HepG2 (cell line): ENCODE measurements at regions not wholly inside any gene's neighbourhood (a gene's known extent, or its start where the extent isn't known, plus 50 kb on each side); places are given as distances from the start of the nearest gene placed in this dataset.

ENCODE experiments used
- ATAC-seq: fragments of 200-7000 bp; cut with Tn5 transposase; 3 replicates; pipeline ENCODE4 v1.9.1; 2020; ENCODE audit warnings: mild to moderate bottlenecking, moderate library complexity
- BruUV-seq: library from RNA; stranded (reverse); fragments of 400-500 nt; replicated peaks from 2 replicates; lab custom pipeline; 2021; lab: Mats Ljungman, UMichigan
- CTCF ChIA-PET: fragments of 300-600 bp; formaldehyde crosslinking; extraction: SDS; loops from one replicate; lab custom pipeline; 2021; ENCODE audit warnings: low total read pairs, inconsistent platforms, low intra/inter-chr PET ratio; lab: Yijun Ruan, JAX
- POLR2A ChIA-PET: fragments of 350-600 bp; sonication (Branson Sonifier 250); formaldehyde crosslinking; loops from one replicate; lab custom pipeline; 2020; ENCODE audit warnings: antibody characterized with exemption, inconsistent platforms; lab: Yijun Ruan, JAX
- DNase-seq: peaks from one replicate; pipeline ENCODE4 v3.0.0-alpha.2; 2015; ENCODE audit warnings: low spot score
- FAIRE-seq: peaks from 3 replicates; lab custom pipeline; 2011; peaks lifted over from hg19 to GRCh38; lab: Jason Lieb, UNC
- H2AFZ ChIP-seq: one replicate; pipeline ENCODE4 v1.6.1; 2011; ENCODE audit warnings: low read length, inconsistent platforms
- H3K27ac ChIP-seq: fragments of 300-600 bp; 3 replicates; pipeline ENCODE4 v1.8.0; 2011; ENCODE audit warnings: mixed run types, mild to moderate bottlenecking, mixed read lengths, low read length, inconsistent platforms; ENCODE audit not compliant: insufficient read depth; ENCODE audit errors: extremely low read length
- H3K27me3 ChIP-seq, 2 experiments: fragments of 200-600 bp in 1 of 2; 2 replicates in 1 of 2; 3 replicates in 1 of 2; pipeline versions ENCODE4 v1.6.0 to v1.8.0; 2011; ENCODE audit warnings: low read length in 2 of 2, mild to moderate bottlenecking in 2 of 2, moderate library complexity in 2 of 2, inconsistent platforms in 1 of 2; ENCODE audit not compliant: insufficient read depth in 2 of 2, control insufficient read depth in 1 of 2
- H3K36me3 ChIP-seq, 2 experiments: fragments of 200-600 bp in 1 of 2; replicated peaks in 1 of 2; 2 replicates in 1 of 2; 3 replicates in 1 of 2; pipeline versions ENCODE4 v1.5.1 to v1.8.0; 2011; ENCODE audit warnings: low read length in 2 of 2, inconsistent platforms in 1 of 2; ENCODE audit not compliant: insufficient read depth in 2 of 2, control insufficient read depth in 1 of 2
- H3K4me1 ChIP-seq: 2 replicates; pipeline ENCODE4 v1.5.1; 2012; ENCODE audit warnings: low read length, inconsistent platforms; ENCODE audit not compliant: insufficient read depth
- H3K4me2 ChIP-seq: 2 replicates; pipeline ENCODE4 v1.6.0; 2011; ENCODE audit warnings: low read depth, low read length, inconsistent platforms
- H3K4me3 ChIP-seq, 3 experiments: fragments of 200-600 bp in 1 of 3; sonication (generic), shearing (Covaris generic) in 1 of 3; replicated peaks in 1 of 3; 2 replicates each; pipeline ENCODE4 v1.5.1; 2011 to 2016; ENCODE audit warnings: low read length in 3 of 3, inconsistent platforms in 2 of 3, low read depth in 2 of 3, mild to moderate bottlenecking in 2 of 3, control low read depth in 1 of 3, mixed read lengths in 1 of 3; ENCODE audit not compliant: insufficient read depth in 1 of 3
- H3K79me2 ChIP-seq: one replicate; pipeline ENCODE4 v1.6.1; 2011; ENCODE audit warnings: low read length, inconsistent platforms; ENCODE audit not compliant: insufficient read depth
- H3K9ac ChIP-seq: 2 replicates; pipeline ENCODE4 v1.6.0; 2011; ENCODE audit warnings: mild to moderate bottlenecking, low read depth, low read length, inconsistent platforms; ENCODE audit not compliant: insufficient read depth
- H3K9me3 ChIP-seq: 2 replicates; pipeline ENCODE4 v1.5.1; 2012; ENCODE audit warnings: mild to moderate bottlenecking, low read length
- H4K20me1 ChIP-seq: 2 replicates; pipeline ENCODE4 v1.6.0; 2011; ENCODE audit warnings: inconsistent platforms, mild to moderate bottlenecking, low read length, moderate library complexity; ENCODE audit not compliant: insufficient read depth
- AGO2 ChIP-seq: fragments of 200-400 bp; formaldehyde crosslinking; optimal IDR thresholded peaks from 2 replicates; pipeline ENCODE3; 2017; ENCODE audit warnings: mild to moderate bottlenecking, low read depth, low read length, moderate library complexity
- ATAD3A ChIP-seq: sonication (generic); formaldehyde crosslinking; IDR thresholded peaks from 2 replicates; pipeline ENCODE4 v1.4.0; 2020; ENCODE audit warnings: missing genetic modification reagents
- BRF2 ChIP-seq: sonication (generic); formaldehyde crosslinking; IDR thresholded peaks from 2 replicates; pipeline ENCODE4 v1.8.1; 2022; ENCODE audit warnings: mild to moderate bottlenecking, missing genetic modification reagents
- FOXM1 ChIP-seq: sonication (generic); formaldehyde crosslinking; IDR thresholded peaks from 2 replicates; pipeline ENCODE4 v1.5.0; 2020; ENCODE audit warnings: missing genetic modification reagents
- FOXP1 ChIP-seq, 2 experiments: fragments of 450-650 bp in 1 of 2; IDR thresholded peaks; 2 replicates each; pipeline ENCODE4 v1.6.1; 2017 to 2018; ENCODE audit warnings: antibody characterized with exemption in 1 of 2
- HCFC1 ChIP-seq: fragments of 150-350 bp; IDR thresholded peaks from 2 replicates; pipeline ENCODE4 v1.6.1; 2014; ENCODE audit warnings: low read depth, low read length
- HOXA7 ChIP-seq: sonication (generic); formaldehyde crosslinking; IDR thresholded peaks from 2 replicates; pipeline ENCODE4 v1.8.1; 2022; ENCODE audit warnings: mild to moderate bottlenecking, missing genetic modification reagents, moderate library complexity
- NCOA2 ChIP-seq: sonication (generic); formaldehyde crosslinking; IDR thresholded peaks from 2 replicates; pipeline ENCODE4 v1.8.0; 2022; ENCODE audit warnings: inconsistent platforms
- NCOR1 ChIP-seq: fragments of 200-600 bp; sonication (generic); IDR thresholded peaks from 2 replicates; pipeline ENCODE4 v1.7.0; 2017; ENCODE audit warnings: antibody characterized with exemption, low read length, borderline replicate concordance
- SIX1 ChIP-seq: sonication (generic); formaldehyde crosslinking; IDR thresholded peaks from 2 replicates; pipeline ENCODE4 v1.4.0; 2020; ENCODE audit warnings: missing genetic modification reagents, borderline replicate concordance
- TBP ChIP-seq: sonication (generic); formaldehyde crosslinking; IDR thresholded peaks from 2 replicates; pipeline ENCODE4 v1.5.0; 2020; ENCODE audit warnings: missing genetic modification reagents
- U2AF2 ChIP-seq: fragments of 200-400 bp; formaldehyde crosslinking; IDR thresholded peaks from 2 replicates; pipeline ENCODE4 v1.6.1; 2017; ENCODE audit warnings: low read depth, mild to moderate bottlenecking, low read length
- ZNF512B ChIP-seq: sonication (generic); formaldehyde crosslinking; IDR thresholded peaks from 2 replicates; pipeline ENCODE4 v1.5.1; 2020; ENCODE audit warnings: missing genetic modification reagents, mild to moderate bottlenecking, borderline replicate concordance
- ZNF513 ChIP-seq: sonication (generic); formaldehyde crosslinking; conservative IDR thresholded peaks from 2 replicates; pipeline ENCODE4 v1.5.0; 2020; ENCODE audit warnings: missing genetic modification reagents
- ZNF564 ChIP-seq: sonication (generic); formaldehyde crosslinking; IDR thresholded peaks from 2 replicates; pipeline ENCODE4 v1.8.1; 2023; ENCODE audit warnings: mild to moderate bottlenecking, missing genetic modification reagents
- ZNF569 ChIP-seq: sonication (generic); formaldehyde crosslinking; IDR thresholded peaks from 2 replicates; pipeline ENCODE4 v1.5.0; 2020; ENCODE audit warnings: mild to moderate bottlenecking, missing genetic modification reagents, moderate library complexity, borderline replicate concordance
- ZNF691 ChIP-seq: sonication (generic); formaldehyde crosslinking; IDR thresholded peaks from 2 replicates; pipeline ENCODE4 v1.4.0; 2020; ENCODE audit warnings: missing genetic modification reagents, low read depth, mild to moderate bottlenecking, borderline replicate concordance
- ZNF841 ChIP-seq: sonication (generic); formaldehyde crosslinking; IDR thresholded peaks from 2 replicates; pipeline ENCODE4 v1.8.1; 2023; ENCODE audit warnings: missing genetic modification reagents, borderline replicate concordance
- WGBS: methylation state at CpG from one replicate; pipeline ENCODE4 v1.1.6; 2017; ENCODE audit warnings: low lambda C conversion rate; 5-methylcytosine and 5-hydroxymethylcytosine counted together
- in situ Hi-C: cut with HindIII; loops from 2 replicates; pipeline ENCODE4 v1.10.0; 2017; ENCODE audit warnings: low pct_unique_long_range_greater_than_20kb; ENCODE audit not compliant: extremely low pct_ligation_motif_present
- intact Hi-C: fragments of 100-400 bp; cut with micrococcal nuclease; formaldehyde crosslinking; loops from one replicate; pipeline ENCODE4 v1.10.0; 2022; ENCODE audit not compliant: unreplicated experiment

- TF ChIP-seq TBP (CRISPR knock-in tag) (no peak), FOXP1 (IDR thresholded peaks at IDR 0.05) (no peak), FOXP1 (CRISPR knock-in tag; IDR thresholded peaks at IDR 0.05) (no peak), ZNF841 (CRISPR knock-in tag) (no peak), U2AF2 (no peak), NCOR1 (no peak), ZNF691 (CRISPR knock-in tag) (no peak), SIX1 (CRISPR knock-in tag) (no peak)
- TF ChIP-seq, all 625 proteins: peak for 0
Measured at GRCh38 chr5:103498211-103498610, 64.4 kb downstream of the NUDT12 start (continued).

DNA sequence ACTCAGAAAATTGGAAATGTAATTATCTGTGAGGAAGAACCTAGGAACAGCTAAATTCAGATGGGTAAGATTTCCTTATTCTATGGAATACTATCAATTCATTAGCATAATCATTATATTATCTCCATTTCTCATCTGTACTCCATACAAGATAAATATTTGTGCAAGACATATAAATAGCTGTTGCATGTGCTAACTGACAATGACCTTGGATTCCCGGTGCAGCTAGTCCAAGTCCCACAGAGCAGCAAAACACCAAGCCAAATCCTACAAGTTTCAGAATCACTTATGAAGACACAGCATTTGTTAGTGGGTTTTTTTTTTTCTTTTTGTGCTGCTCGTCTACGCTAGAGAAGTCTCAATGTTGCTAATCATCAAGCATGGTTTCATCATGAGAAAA is 64.8 kb downstream of the NUDT12 start:
- Histone ChIP-seq H3K79me2 (no peaks in the 10 kb centered on the region), H4K20me1 (no peaks in the 10 kb centered on the region), H3K4me3 (no peak overlapping the region), H3K9ac (no peak overlapping the region), H3K36me3 (no peaks in the 10 kb centered on the region), H3K9me3 (no peaks in the 10 kb centered on the region), H2AFZ (no peak overlapping the region), H3K27ac (no peak overlapping the region), H3K4me1 (no peaks in the 10 kb centered on the region), H3K4me2 (no peak overlapping the region), H3K27me3 (no peaks in the 10 kb centered on the region)
- WGBS = 0% methylated on average over 3 of the region's 3 CpGs
- in situ Hi-C loops (no loop called here), intact Hi-C loops (no loop called here)
- DNase-seq (no peak), ATAC-seq (no peak), FAIRE-seq (no peak)
- no TSS peak for BruUV-seq
- ChIA-PET CTCF (no interaction called here), POLR2A (no interaction called here)
- TF ChIP-seq ZNF569 (CRISPR knock-in tag) (no peak), HOXA7 (CRISPR knock-in tag) (no peak), ZNF512B (CRISPR knock-in tag) (no peak), NCOA2 (CRISPR knock-in tag) (no peak), ZNF513 (CRISPR knock-in tag) (no peak), HCFC1 (no peak), ATAD3A (CRISPR knock-in tag) (no peak), ZNF564 (CRISPR knock-in tag) (no peak), FOXM1 (CRISPR knock-in tag) (no peak), AGO2 (no peak), BRF2 (CRISPR knock-in tag) (no peak)
